ENCODE measurements at regions not wholly inside any gene's neighbourhood (a gene's known extent, or its start where the extent isn't known, plus 50 kb on each side); places are given as distances from the start of the nearest gene placed in this dataset.

- TF ChIP-seq EZH2 (IDR thresholded peaks at IDR 0.05; ENCODE audit: insufficient read depth, poor library complexity, severe bottlenecking) (no peak), EZH2phosphoT487 (IDR thresholded peaks at IDR 0.05; ENCODE audit: insufficient read depth, low read depth) (no peak)
Measured at GRCh38 chr2:18066894-18067293, 188.4 kb downstream of the KCNS3 start.

Measured in GM23248 (cell line).